HepG2 (cell line): ENCODE measurements at regions not wholly inside any gene's neighbourhood (a gene's known extent, or its start where the extent isn't known, plus 50 kb on each side); places are given as distances from the start of the nearest gene placed in this dataset.

Source experiments
- ATAC-seq: fragments of 200-7000 bp; cut with Tn5 transposase; 3 replicates; pipeline ENCODE4 v1.9.1; 2020; ENCODE audit warnings: mild to moderate bottlenecking, moderate library complexity
- BruUV-seq: library from RNA; stranded (reverse); fragments of 400-500 nt; replicated peaks from 2 replicates; lab custom pipeline; 2021; lab: Mats Ljungman, UMichigan
- CTCF ChIA-PET: fragments of 300-600 bp; formaldehyde crosslinking; extraction: SDS; loops from one replicate; lab custom pipeline; 2021; ENCODE audit warnings: low total read pairs, inconsistent platforms, low intra/inter-chr PET ratio; lab: Yijun Ruan, JAX
- POLR2A ChIA-PET: fragments of 350-600 bp; sonication (Branson Sonifier 250); formaldehyde crosslinking; loops from one replicate; lab custom pipeline; 2020; ENCODE audit warnings: antibody characterized with exemption, inconsistent platforms; lab: Yijun Ruan, JAX
- DNase-seq: peaks from one replicate; pipeline ENCODE4 v3.0.0-alpha.2; 2015; ENCODE audit warnings: low spot score
- FAIRE-seq: peaks from 3 replicates; lab custom pipeline; 2011; peaks lifted over from hg19 to GRCh38; lab: Jason Lieb, UNC
- H2AFZ ChIP-seq: one replicate; pipeline ENCODE4 v1.6.1; 2011; ENCODE audit warnings: low read length, inconsistent platforms
- H3K27ac ChIP-seq: fragments of 300-600 bp; 3 replicates; pipeline ENCODE4 v1.8.0; 2011; ENCODE audit warnings: mixed run types, mild to moderate bottlenecking, mixed read lengths, low read length, inconsistent platforms; ENCODE audit not compliant: insufficient read depth; ENCODE audit errors: extremely low read length
- H3K27me3 ChIP-seq, 2 experiments: fragments of 200-600 bp in 1 of 2; 2 replicates in 1 of 2; 3 replicates in 1 of 2; pipeline versions ENCODE4 v1.6.0 to v1.8.0; 2011; ENCODE audit warnings: low read length in 2 of 2, mild to moderate bottlenecking in 2 of 2, moderate library complexity in 2 of 2, inconsistent platforms in 1 of 2; ENCODE audit not compliant: insufficient read depth in 2 of 2, control insufficient read depth in 1 of 2
- H3K36me3 ChIP-seq, 2 experiments: fragments of 200-600 bp in 1 of 2; replicated peaks in 1 of 2; 2 replicates in 1 of 2; 3 replicates in 1 of 2; pipeline versions ENCODE4 v1.5.1 to v1.8.0; 2011; ENCODE audit warnings: low read length in 2 of 2, inconsistent platforms in 1 of 2; ENCODE audit not compliant: insufficient read depth in 2 of 2, control insufficient read depth in 1 of 2
- H3K4me1 ChIP-seq: 2 replicates; pipeline ENCODE4 v1.5.1; 2012; ENCODE audit warnings: low read length, inconsistent platforms; ENCODE audit not compliant: insufficient read depth
- H3K4me2 ChIP-seq: 2 replicates; pipeline ENCODE4 v1.6.0; 2011; ENCODE audit warnings: low read depth, low read length, inconsistent platforms
- H3K4me3 ChIP-seq, 3 experiments: fragments of 200-600 bp in 1 of 3; sonication (generic), shearing (Covaris generic) in 1 of 3; replicated peaks in 1 of 3; 2 replicates each; pipeline ENCODE4 v1.5.1; 2011 to 2016; ENCODE audit warnings: low read length in 3 of 3, inconsistent platforms in 2 of 3, low read depth in 2 of 3, mild to moderate bottlenecking in 2 of 3, control low read depth in 1 of 3, mixed read lengths in 1 of 3; ENCODE audit not compliant: insufficient read depth in 1 of 3
- H3K79me2 ChIP-seq: one replicate; pipeline ENCODE4 v1.6.1; 2011; ENCODE audit warnings: low read length, inconsistent platforms; ENCODE audit not compliant: insufficient read depth
- H3K9ac ChIP-seq: 2 replicates; pipeline ENCODE4 v1.6.0; 2011; ENCODE audit warnings: mild to moderate bottlenecking, low read depth, low read length, inconsistent platforms; ENCODE audit not compliant: insufficient read depth
- H3K9me3 ChIP-seq: 2 replicates; pipeline ENCODE4 v1.5.1; 2012; ENCODE audit warnings: mild to moderate bottlenecking, low read length
- H4K20me1 ChIP-seq: 2 replicates; pipeline ENCODE4 v1.6.0; 2011; ENCODE audit warnings: inconsistent platforms, mild to moderate bottlenecking, low read length, moderate library complexity; ENCODE audit not compliant: insufficient read depth
- ARID4A ChIP-seq: sonication (generic); formaldehyde crosslinking; IDR thresholded peaks from 2 replicates; pipeline ENCODE4 v1.5.0; 2020; ENCODE audit warnings: mild to moderate bottlenecking, missing genetic modification reagents, borderline replicate concordance
- HDAC6 ChIP-seq: fragments of 200-600 bp; sonication (generic); IDR thresholded peaks from 2 replicates; pipeline ENCODE4 v1.7.0; 2017; ENCODE audit warnings: mild to moderate bottlenecking, antibody characterized with exemption, low read length, low read depth
- HOXD1 ChIP-seq: sonication (generic); formaldehyde crosslinking; IDR thresholded peaks from 2 replicates; pipeline ENCODE4 v1.5.0; 2020; ENCODE audit warnings: missing genetic modification reagents
- KDM1A ChIP-seq: IDR thresholded peaks from 2 replicates; pipeline ENCODE4 v1.6.1; 2016; ENCODE audit warnings: missing compliant biosample characterization
- MAX ChIP-seq: IDR thresholded peaks from 2 replicates; pipeline ENCODE4 v1.6.1; 2012; ENCODE audit warnings: inconsistent platforms
- NR2F2 ChIP-seq: IDR thresholded peaks from 2 replicates; pipeline ENCODE4 v1.6.1; 2012; ENCODE audit warnings: low read depth, inconsistent platforms, borderline replicate concordance
- PHF20 ChIP-seq: sonication (generic); formaldehyde crosslinking; IDR thresholded peaks from 2 replicates; pipeline ENCODE4 v1.5.0; 2020; ENCODE audit warnings: mild to moderate bottlenecking, missing genetic modification reagents
- REXO4 ChIP-seq: sonication (generic); formaldehyde crosslinking; IDR thresholded peaks from 2 replicates; pipeline ENCODE4 v1.8.0; 2022; ENCODE audit warnings: missing genetic modification reagents, mild to moderate bottlenecking, borderline replicate concordance
- RFX3 ChIP-seq: IDR thresholded peaks from 2 replicates; pipeline ENCODE4 v1.6.1; 2016; ENCODE audit warnings: missing biosample characterization, missing genetic modification reagents
- SIX1 ChIP-seq: sonication (generic); formaldehyde crosslinking; IDR thresholded peaks from 2 replicates; pipeline ENCODE4 v1.4.0; 2020; ENCODE audit warnings: missing genetic modification reagents, borderline replicate concordance
- ZBED4 ChIP-seq: sonication (generic); formaldehyde crosslinking; IDR thresholded peaks from 2 replicates; pipeline ENCODE4 v1.4.0; 2020; ENCODE audit warnings: missing genetic modification reagents, borderline replicate concordance
- ZNF207 ChIP-seq: fragments of 450-650 bp; IDR thresholded peaks from 2 replicates; pipeline ENCODE4 v1.6.1; 2016; ENCODE audit warnings: antibody characterized with exemption, borderline replicate concordance
- ZNF362 ChIP-seq: sonication (generic); formaldehyde crosslinking; IDR thresholded peaks from 2 replicates; pipeline ENCODE4 v1.4.0; 2020; ENCODE audit warnings: missing genetic modification reagents, mild to moderate bottlenecking, borderline replicate concordance
- ZNF468 ChIP-seq: sonication (generic); formaldehyde crosslinking; IDR thresholded peaks from 2 replicates; pipeline ENCODE4 v1.8.0; 2022; ENCODE audit warnings: mild to moderate bottlenecking, moderate library complexity, missing genetic modification reagents
- ZNF766 ChIP-seq: sonication (generic); formaldehyde crosslinking; IDR thresholded peaks from 2 replicates; pipeline ENCODE4 v1.5.0; 2020; ENCODE audit warnings: missing genetic modification reagents, borderline replicate concordance
- ZNF788 ChIP-seq: sonication (generic); formaldehyde crosslinking; IDR thresholded peaks from 2 replicates; pipeline ENCODE4 v1.5.0; 2020; ENCODE audit warnings: mild to moderate bottlenecking, missing genetic modification reagents, borderline replicate concordance
- WGBS: methylation state at CpG from one replicate; pipeline ENCODE4 v1.1.6; 2017; ENCODE audit warnings: low lambda C conversion rate; 5-methylcytosine and 5-hydroxymethylcytosine counted together
- in situ Hi-C: cut with HindIII; loops from 2 replicates; pipeline ENCODE4 v1.10.0; 2017; ENCODE audit warnings: low pct_unique_long_range_greater_than_20kb; ENCODE audit not compliant: extremely low pct_ligation_motif_present
- intact Hi-C: fragments of 100-400 bp; cut with micrococcal nuclease; formaldehyde crosslinking; loops from one replicate; pipeline ENCODE4 v1.10.0; 2022; ENCODE audit not compliant: unreplicated experiment

GRCh38 chr18:76134628-76135027 is 360.4 kb downstream of the ZNF516 start (continued):
- no peak for TF ChIP-seq NR2F2
- TF ChIP-seq REXO4 (CRISPR knock-in tag) = no peak
- TF ChIP-seq SIX1 (CRISPR knock-in tag) = no peak
- TF ChIP-seq ZNF788 (CRISPR knock-in tag) = no peak
- no peak for TF ChIP-seq HDAC6
- no peak for TF ChIP-seq MAX
- no peak for TF ChIP-seq ZNF468 (CRISPR knock-in tag)
- TF ChIP-seq KDM1A (CRISPR knock-in tag) = no peak
- no peak for TF ChIP-seq HOXD1 (CRISPR knock-in tag)

- ChIA-PET CTCF (no interaction called here), POLR2A (no interaction called here)
- WGBS = 3% methylated on average over 1 of the region's 1 CpG
- ATAC-seq (no peak), DNase-seq (no peak), FAIRE-seq (no peak)
- intact Hi-C loops = no loop called here
- no peaks in the 10 kb centered on the region for H3K4me1 ChIP-seq
- H3K9ac ChIP-seq = no peak overlapping the region
- H3K27me3 ChIP-seq = peaks cover 0 to 5% of the 10 kb centered on the region in 2 experiments; a peak in 2 of 5 replicates
- H3K4me3 ChIP-seq = no peak overlapping the region
- no peak overlapping the region for H2AFZ ChIP-seq
- H3K79me2 ChIP-seq = no peaks in the 10 kb centered on the region
- no peak overlapping the region for H3K4me2 ChIP-seq
- H3K36me3 ChIP-seq = no peaks in the 10 kb centered on the region
- in situ Hi-C loops = no loop called here
- no peaks in the 10 kb centered on the region for H4K20me1 ChIP-seq
- H3K27ac ChIP-seq = no peak overlapping the region
- H3K9me3 ChIP-seq = no peaks in the 10 kb centered on the region
- no TSS peak for BruUV-seq
- TF ChIP-seq ZNF766 (CRISPR knock-in tag) (no peak), ZBED4 (CRISPR knock-in tag) (no peak), PHF20 (CRISPR knock-in tag) (no peak), ZNF362 (CRISPR knock-in tag) (no peak), ARID4A (CRISPR knock-in tag) (no peak), ZNF207 (no peak), RFX3 (CRISPR knock-in tag) (no peak)
Observed at GRCh38 chr18:76133873-76134272, 361.2 kb downstream of the ZNF516 start.
